Heart right ventricle (tissue), 16 donors: ENCODE measurements at regions not wholly inside any gene's neighbourhood (a gene's known extent, or its start where the extent isn't known, plus 50 kb on each side); places are given as distances from the start of the nearest gene placed in this dataset.

Experiments
- ATAC-seq, 8 donors: fragments of 200-7000 bp; cut with Tn5 transposase; one replicate each; pipeline ENCODE4 v1.9.1; 2020; ENCODE audit warnings: mild to moderate bottlenecking in 8 of 8, moderate library complexity in 8 of 8, moderate number of reproducible peaks in 1 of 8
- DNase-seq, 2 donors: peaks; one replicate each; pipeline ENCODE4 v3.0.0-alpha.2; 2020
- H3K27ac ChIP-seq, 10 donors: fragments of 200-600 bp; sonication (generic) in 2 of 10; one replicate each; pipeline versions ENCODE4 v1.5.0 to v1.8.0; 2020 to 2022; ENCODE audit warnings: mild to moderate bottlenecking in 3 of 10
- H3K27me3 ChIP-seq, 7 donors: fragments of 200-600 bp; one replicate each; pipeline ENCODE4 v1.8.0; 2021 to 2022; ENCODE audit warnings: mild to moderate bottlenecking in 2 of 7
- H3K36me3 ChIP-seq, 9 donors: fragments of 200-600 bp; sonication (generic) in 1 of 9; one replicate each; pipeline versions ENCODE4 v1.5.0 to v1.8.0; 2020 to 2022; ENCODE audit warnings: mild to moderate bottlenecking in 2 of 9
- H3K4me1 ChIP-seq, 9 donors: fragments of 200-600 bp; sonication (generic) in 1 of 9; one replicate each; pipeline versions ENCODE4 v1.5.0 to v1.8.0; 2020 to 2022; ENCODE audit warnings: mild to moderate bottlenecking in 4 of 9
- H3K4me3 ChIP-seq, 10 donors: fragments of 200-600 bp; sonication (generic) in 2 of 10; one replicate each; pipeline versions ENCODE4 v1.5.0 to v1.8.0; 2020 to 2022; ENCODE audit warnings: mild to moderate bottlenecking in 7 of 10, moderate library complexity in 2 of 10
- H3K9me3 ChIP-seq, 11 donors: fragments of 200-600 bp in 10 of 11; sonication (generic) in 2 of 11; one replicate each; pipeline versions ENCODE4 v1.5.0 to v1.8.0; 2013 to 2022; ENCODE audit warnings: mild to moderate bottlenecking in 2 of 11, control low read depth in 1 of 11, moderate library complexity in 1 of 11
- CTCF ChIP-seq, 9 donors: fragments of 200-600 bp; sonication (generic) in 2 of 9; IDR thresholded peaks; one replicate each; pipeline versions ENCODE4 v1.5.0 to v1.8.0; 2021 to 2022; ENCODE audit warnings: antibody characterized with exemption in 9 of 9, mild to moderate bottlenecking in 5 of 9, moderate library complexity in 1 of 9
- WGBS, 2 donors: extraction: QIAGEN DNeasy Blood & Tissue Kit; methylation state at CpG; one replicate each; pipeline ENCODE4 v1.1.7; 2013; ENCODE audit warnings: inconsistent platforms in 1 of 2; 5-methylcytosine and 5-hydroxymethylcytosine counted together
- intact Hi-C, 10 donors: fragments of 100-400 bp; cut with DNase I; formaldehyde crosslinking; loops; one replicate each; pipeline versions ENCODE4 v1.11.1 to v1.14.2; 2022
- donor health status: Arrhythmogenic right ventricular cardiomyopathy.
- donor health status: ischemic (EF 13 %, LVEDD 7.1; RV severe dilation, severe dysfunction).
- donor health status: healthy with polysubstance abuse.
- donor health status: DM: no; HTN: yes; CAD: no.
- donor health status: DM: no; HTN: no; CAD: no.
- donor health status: ischemic (EF 25% LVEDD 6.9; RV normal size, moderate dysfunction).
- donor health status: ischemic (EF 25% LVEDD 5.7; RV mildly dilated, moderate dysfunction).
- donor health status: healthy.
- donor health status: DM: yes; HTN: yes; CAD: no.
- donor health status: Ischemic cardiomyopathy.
- donor health status: ischemic (EF 35%, LVEDD 5.7; RV mildly dilated, moderate dysfunction).
- donor health status: nonischemic (EF 11% LVEDD 7.7; RV severe dilation, severe dysfunction).
- donor health status: DM: yes; HTN: yes; CAD: no.
- donor health status: PGD.
- donor health status: ischemic (EF 29% LVEDD 5.4; RV normal size, mild dysfunction).
- donor health status: nonischemic (EF 23%, LVEDD 6.1; RV moderate dilation, normal function).

GRCh38 chr9:2303056-2303455, 287.9 kb downstream of the SMARCA2 start:
- ATAC-seq (no peak), DNase-seq (no peak)
- Histone ChIP-seq H3K27me3 (no peaks in the 10 kb centered on the region), H3K36me3 (no peaks in the 10 kb centered on the region), H3K9me3 (peaks cover 0 to 5% (median 0%) of the 10 kb centered on the region in 11 donors), H3K4me1 (no peaks in the 10 kb centered on the region), H3K27ac (no peak overlapping the region), H3K4me3 (no peak overlapping the region)
- intact Hi-C loops = no loop called here
- 73 to 82% methylated on average over 3 of the region's 3 CpGs for WGBS, 2 donors
- TF ChIP-seq CTCF (IDR thresholded peaks at IDR 0.05) = no peak

GRCh38 chr9:2307480-2307879, 292.3 kb downstream of the SMARCA2 start:
- no peak for ATAC-seq
- no peak overlapping the region for H3K4me3 ChIP-seq
- no peaks in the 10 kb centered on the region for H3K4me1 ChIP-seq
- H3K27me3 ChIP-seq = no peaks in the 10 kb centered on the region
- peaks cover 0 to 36% (median 13%) of the 10 kb centered on the region in 11 donors for H3K9me3 ChIP-seq
- H3K36me3 ChIP-seq = no peaks in the 10 kb centered on the region
- DNase-seq = no peak
- no peak overlapping the region for H3K27ac ChIP-seq
- no peak for TF ChIP-seq CTCF (IDR thresholded peaks at IDR 0.05)
- intact Hi-C loops = no loop called here
- 69 to 88% methylated on average over 4 of the region's 4 CpGs for WGBS, 2 donors

GRCh38 chr9:2311920-2312319, 296.8 kb downstream of the SMARCA2 start:
- TF ChIP-seq CTCF (IDR thresholded peaks at IDR 0.05) = no peak
- intact Hi-C loops = no loop called here
- Histone ChIP-seq H3K4me3 (no peak overlapping the region), H3K36me3 (no peaks in the 10 kb centered on the region), H3K27me3 (no peaks in the 10 kb centered on the region), H3K27ac (no peak overlapping the region), H3K9me3 (peaks cover 0 to 73% (median 30%) of the 10 kb centered on the region in 11 donors), H3K4me1 (no peaks in the 10 kb centered on the region)
- DNase-seq (no peak), ATAC-seq (no peak)

GRCh38 chr9:2313512-2313911, 298.4 kb downstream of the SMARCA2 start:
- WGBS, 2 donors = 96 to 100% methylated on average over 1 of the region's 1 CpG
- DNase-seq (no peak), ATAC-seq (no peak)
- intact Hi-C loops = no loop called here
- H3K36me3 ChIP-seq = no peaks in the 10 kb centered on the region
- H3K27me3 ChIP-seq = no peaks in the 10 kb centered on the region
- peaks cover 0 to 73% (median 30%) of the 10 kb centered on the region in 11 donors for H3K9me3 ChIP-seq
- H3K27ac ChIP-seq = no peak overlapping the region
- H3K4me3 ChIP-seq = no peak overlapping the region
- H3K4me1 ChIP-seq = no peaks in the 10 kb centered on the region
- TF ChIP-seq CTCF (IDR thresholded peaks at IDR 0.05) = no peak

- Histone ChIP-seq H3K4me3 (no peak overlapping the region), H3K27me3 (no peaks in the 10 kb centered on the region), H3K4me1 (no peaks in the 10 kb centered on the region), H3K36me3 (no peaks in the 10 kb centered on the region), H3K27ac (no peak overlapping the region), H3K9me3 (peaks cover 0 to 39% (median 18%) of the 10 kb centered on the region in 11 donors)
- intact Hi-C loops = no loop called here
- no peak for DNase-seq
- ATAC-seq = no peak
- 84 to 88% methylated on average over 1 of the region's 1 CpG for WGBS, 2 donors
- no peak for TF ChIP-seq CTCF (IDR thresholded peaks at IDR 0.05)
Observed at GRCh38 chr9:2317591-2317990, 302.4 kb downstream of the SMARCA2 start.
